ENCODE measurements at regions not wholly inside any gene's neighbourhood (a gene's known extent, or its start where the extent isn't known, plus 50 kb on each side); places are given as distances from the start of the nearest gene placed in this dataset.
"Not testable (repeated sequence)": the region's sequence is repeated elsewhere in the genome, so short reads cannot be mapped to it uniquely, and the experiment has no call there.

GRCh38 chr13:33409673-33410510 lies 124.3 kb upstream of the STARD13 start:
- DNase-seq (ENCODE audit: low read depth in 4 of 4, low spot score in 3 of 4), result no peak

DNA sequence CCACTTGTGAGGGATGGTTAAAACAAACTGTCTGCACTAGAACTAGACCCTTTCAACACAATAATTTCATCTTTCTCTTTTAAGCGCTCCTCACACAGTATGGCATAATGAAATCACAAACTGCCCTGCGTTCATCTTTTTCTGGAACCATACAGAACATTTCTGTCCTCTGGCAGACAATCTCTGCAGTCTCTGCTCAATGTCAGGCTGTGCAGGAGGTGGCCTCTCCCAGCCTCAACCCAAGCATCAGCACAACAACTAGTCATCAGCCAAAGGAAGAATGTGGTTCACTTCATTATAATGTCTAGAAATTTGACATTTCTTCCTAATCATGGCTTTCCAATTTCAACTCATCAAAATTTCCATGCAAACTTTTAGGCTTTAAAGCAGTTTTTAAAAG lies 125.1 kb upstream of the STARD13 start:
- DNase-seq (ENCODE audit: low read depth in 4 of 4, low spot score in 3 of 4), result no peak

DNA sequence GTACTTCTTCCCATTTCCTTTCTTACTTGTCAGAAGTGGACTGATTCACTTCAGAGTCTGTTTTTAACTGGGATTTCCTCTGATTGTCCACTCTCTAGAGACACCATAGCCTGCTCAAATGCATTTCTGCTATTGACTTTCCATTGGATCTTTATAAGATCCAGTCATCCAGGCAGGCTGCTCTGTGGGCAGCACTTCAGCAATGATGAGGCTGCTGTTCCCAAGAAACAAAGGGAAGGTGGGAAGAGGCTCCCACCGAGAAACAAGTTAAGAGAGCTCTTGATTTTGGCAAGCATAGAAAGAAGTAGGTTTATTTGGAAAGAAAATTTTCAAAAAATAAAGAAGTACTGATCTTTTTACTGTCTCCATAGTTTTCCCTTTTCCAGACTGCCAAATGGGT lies 125.8 kb upstream of the STARD13 start:
- no peak for DNase-seq (ENCODE audit: low read depth in 4 of 4, low spot score in 3 of 4)

GRCh38 chr13:33415822-33416221 lies 130.3 kb upstream of the STARD13 start:
- no peak for DNase-seq (ENCODE audit: low read depth in 4 of 4, low spot score in 3 of 4)

DNA sequence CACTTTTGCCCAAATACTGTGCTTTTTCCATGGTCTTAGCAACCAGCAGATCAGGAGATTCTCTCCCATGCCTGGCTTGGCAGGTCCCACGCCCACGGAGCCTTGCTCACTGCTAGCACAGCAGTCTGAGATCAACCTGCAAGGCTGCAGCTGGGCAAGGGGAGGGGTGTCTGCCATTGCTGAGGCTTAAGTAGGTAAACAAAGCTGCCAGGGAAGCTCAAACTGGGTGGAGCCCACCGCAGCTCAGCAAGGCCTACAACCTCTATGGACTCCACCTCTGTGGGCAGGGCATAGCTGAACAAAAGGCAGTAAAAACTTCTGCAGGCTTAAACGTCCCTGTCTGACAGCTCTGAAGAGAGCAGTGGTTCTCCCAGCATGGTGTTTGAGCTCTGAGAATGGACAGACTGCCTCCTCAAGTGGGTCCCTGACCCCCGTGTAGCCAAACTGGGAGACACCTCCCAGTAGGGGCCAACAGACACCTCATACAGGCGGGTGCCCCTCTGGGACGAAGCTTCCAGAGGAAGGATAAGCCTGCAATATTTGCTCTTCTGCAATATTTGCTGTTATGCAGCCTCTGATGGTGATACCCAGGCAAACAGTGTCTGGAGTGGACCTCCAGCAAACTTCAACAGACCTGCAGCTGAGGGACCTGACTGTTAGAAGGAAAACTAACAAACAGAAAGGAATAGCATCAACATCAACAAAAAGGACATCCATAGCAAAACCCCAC lies 132.8 kb upstream of the STARD13 start:
- DNase-seq (ENCODE audit: low read depth in 4 of 4, low spot score in 3 of 4), result not testable (repeated sequence)

- not testable (repeated sequence) for DNase-seq (ENCODE audit: low read depth in 4 of 4, low spot score in 3 of 4)
Measured at GRCh38 chr13:33420117-33420516, 134.6 kb upstream of the STARD13 start.

GRCh38 chr13:33426131-33426530 lies 140.6 kb upstream of the STARD13 start:
- DNase-seq (ENCODE audit: low read depth in 4 of 4, low spot score in 3 of 4), result no peak

- DNase-seq (ENCODE audit: low read depth in 4 of 4, low spot score in 3 of 4), result no peak
Measured at GRCh38 chr13:33433316-33433715, 147.8 kb upstream of the STARD13 start.

DNA sequence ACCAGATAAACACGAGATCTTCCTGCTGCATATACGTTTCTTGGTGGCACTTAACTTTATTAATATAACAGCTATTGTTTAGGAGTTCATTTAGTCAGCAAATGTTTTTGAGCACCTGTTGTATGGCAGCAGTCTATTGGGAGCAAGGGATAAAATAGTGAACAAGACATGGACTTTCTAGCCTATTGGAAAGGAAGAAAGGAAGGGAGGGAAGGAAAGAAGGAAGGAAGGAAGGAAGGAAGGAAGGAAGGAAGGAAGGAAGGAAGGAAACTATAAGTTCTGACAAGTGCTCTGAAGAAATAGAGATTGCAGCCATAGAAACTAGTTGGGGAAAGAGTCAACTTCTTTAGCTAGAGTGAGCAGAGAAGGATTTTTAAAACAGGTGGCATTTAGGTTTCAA lies 149.1 kb upstream of the STARD13 start:
- DNase-seq (ENCODE audit: low read depth in 4 of 4, low spot score in 3 of 4), result no peak

DNA sequence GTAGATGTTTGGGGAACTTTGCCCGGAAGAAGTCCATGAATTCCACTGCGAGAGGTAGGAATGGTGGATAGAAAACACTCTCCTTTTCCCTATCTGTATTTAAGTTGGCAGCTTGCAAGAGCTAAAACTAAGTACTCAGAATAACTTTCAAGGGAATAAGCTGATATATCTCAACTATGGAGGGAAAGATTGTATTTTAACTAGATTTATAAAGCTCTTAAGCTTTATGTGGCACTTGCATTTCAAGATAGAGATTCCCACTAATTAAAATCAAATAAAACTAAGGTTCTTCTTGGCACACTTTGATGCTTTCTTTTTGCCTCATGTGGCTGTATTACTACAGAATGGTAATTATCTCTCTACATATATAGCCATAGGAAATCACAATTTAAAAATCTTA lies 149.7 kb upstream of the STARD13 start:
- DNase-seq (ENCODE audit: low read depth in 4 of 4, low spot score in 3 of 4), result no peak

DNA sequence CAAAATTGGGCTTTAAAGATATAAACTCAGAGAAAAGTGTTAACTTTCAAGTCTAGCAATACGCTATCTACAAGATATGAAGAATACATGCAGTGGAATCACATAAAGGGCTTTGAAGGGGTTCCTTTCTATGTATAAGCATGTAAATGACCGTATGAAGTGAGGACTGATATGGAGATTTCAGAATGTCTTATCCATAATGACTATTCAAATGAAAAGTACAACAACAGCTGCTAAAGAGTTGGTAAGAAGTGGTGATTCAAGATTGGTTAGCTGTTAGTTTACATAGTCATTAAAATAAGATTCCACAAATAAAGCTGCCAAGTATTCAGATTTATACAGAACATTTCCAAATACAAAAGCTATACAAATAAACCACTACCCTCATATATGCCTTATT lies 153.4 kb upstream of the STARD13 start:
- no peak for DNase-seq (ENCODE audit: low read depth in 4 of 4, low spot score in 3 of 4)

- DNase-seq (ENCODE audit: low read depth in 4 of 4, low spot score in 3 of 4), result no peak
Measured at GRCh38 chr13:33441015-33441414, 155.5 kb upstream of the STARD13 start.

- DNase-seq (ENCODE audit: low read depth in 4 of 4, low spot score in 3 of 4), result no peak
Measured at GRCh38 chr13:33445024-33445423, 159.5 kb upstream of the STARD13 start.

- no peak for DNase-seq (ENCODE audit: low read depth in 4 of 4, low spot score in 3 of 4)
Measured at GRCh38 chr13:33445476-33445875, 159.9 kb upstream of the STARD13 start.

DNA sequence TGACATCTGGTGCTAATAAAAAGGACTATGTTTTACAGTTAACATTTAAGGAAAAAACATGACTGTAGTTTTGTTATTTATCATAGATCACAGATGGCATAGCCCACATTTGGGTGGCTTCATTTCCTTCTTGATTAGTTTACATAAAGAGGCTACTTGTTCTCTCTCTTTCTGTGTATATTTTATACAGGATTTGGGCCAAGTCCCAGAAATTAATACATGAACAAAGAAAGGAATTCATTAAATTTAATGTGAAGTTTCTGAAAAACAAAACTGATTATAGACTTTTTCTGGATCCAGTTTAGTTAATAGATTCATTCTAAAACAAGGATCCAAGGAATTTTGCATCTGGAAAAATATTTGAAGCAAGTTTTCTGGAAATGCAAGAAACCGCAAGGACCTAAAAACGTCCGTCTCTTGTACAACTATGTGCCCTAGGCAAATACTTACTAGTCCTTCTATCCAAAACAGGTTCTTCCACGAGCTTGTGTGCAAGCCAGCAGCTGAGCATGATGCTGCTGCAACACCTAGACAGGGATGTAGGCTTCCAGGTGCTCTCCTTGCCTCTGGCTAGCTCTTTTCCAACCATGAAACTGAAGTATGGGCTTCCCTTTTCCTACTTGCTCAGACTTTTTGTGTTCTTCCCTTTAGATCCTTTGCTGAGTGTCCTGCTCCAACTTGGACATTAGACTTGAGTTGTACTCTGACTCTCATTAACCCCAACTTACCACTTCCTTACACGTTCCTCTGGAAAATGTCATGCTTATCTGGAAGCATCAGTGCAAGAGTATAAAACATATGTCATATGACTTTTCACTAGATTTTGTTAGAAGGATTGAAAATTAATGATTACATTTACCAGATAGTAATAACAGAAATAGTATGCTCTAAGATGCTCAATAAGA lies 161.5 kb upstream of the STARD13 start:
- DNase-seq (ENCODE audit: low read depth in 4 of 4, low spot score in 3 of 4), result no peak

DNA sequence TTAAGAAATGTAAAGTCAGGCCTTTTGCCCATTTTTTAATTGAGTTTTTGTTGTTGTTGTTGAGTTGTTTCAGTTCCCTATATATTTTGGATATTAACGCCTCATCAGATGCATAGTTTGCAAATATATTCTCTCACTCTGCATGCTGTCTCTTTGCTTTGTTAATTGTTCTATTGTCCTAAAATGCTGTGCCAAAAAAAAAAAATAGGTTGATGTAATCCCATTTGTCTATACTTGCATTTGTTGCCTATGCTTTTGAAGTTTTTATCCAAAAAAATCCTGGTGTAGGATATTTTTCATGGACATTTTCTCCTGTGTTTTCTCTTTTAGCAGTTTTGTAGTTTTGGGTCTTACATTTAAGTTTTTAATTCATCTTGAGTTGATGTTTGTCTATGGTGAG lies 163.3 kb upstream of the STARD13 start:
- DNase-seq (ENCODE audit: low read depth in 4 of 4, low spot score in 3 of 4), result no peak

DNA sequence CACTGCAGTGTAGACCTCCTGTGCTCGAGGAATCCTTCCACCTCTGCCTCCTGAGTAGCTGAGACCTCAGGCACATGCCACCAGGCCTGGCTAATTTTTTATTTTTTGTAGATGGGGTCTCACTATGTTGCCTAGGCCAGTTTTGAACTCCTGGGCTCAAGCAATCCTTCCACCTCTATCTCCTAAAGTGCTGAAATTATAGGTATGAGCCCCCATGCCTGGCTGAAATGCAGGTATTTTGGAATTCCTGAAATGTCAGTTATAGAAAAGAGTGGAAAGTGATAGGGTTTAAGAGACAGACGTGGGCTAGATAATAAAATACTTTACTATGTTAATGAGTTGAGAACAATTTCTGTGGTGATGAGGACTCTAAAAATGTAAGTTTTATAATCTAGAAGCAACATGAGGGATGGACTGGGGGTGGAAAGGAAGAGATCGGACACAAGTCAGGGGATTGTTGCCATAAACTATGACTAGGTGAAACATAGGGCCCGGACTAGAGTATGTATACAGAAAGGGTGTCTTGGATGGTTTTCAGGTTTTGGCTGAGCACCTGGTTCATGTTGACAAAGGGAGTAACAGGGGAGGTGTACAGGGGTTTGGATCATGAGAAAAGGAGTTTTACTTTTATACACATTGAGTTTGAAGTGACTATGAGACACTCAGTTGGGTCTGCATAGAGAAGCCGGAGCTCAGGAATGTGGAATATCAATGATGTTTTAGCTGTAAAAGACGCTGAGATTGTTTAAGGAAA lies 165.6 kb upstream of the STARD13 start:
- no peak for DNase-seq (ENCODE audit: low read depth in 4 of 4, low spot score in 3 of 4)

- DNase-seq (ENCODE audit: low read depth in 4 of 4, low spot score in 3 of 4), result peak in 2 of 4 donors; percentile 22
Measured at GRCh38 chr13:33452873-33453517, 167.4 kb upstream of the STARD13 start.

GRCh38 chr13:33453936-33454335 lies 168.4 kb upstream of the STARD13 start:
- no peak for DNase-seq (ENCODE audit: low read depth in 4 of 4, low spot score in 3 of 4)
